ENCODE measurements at regions not wholly inside any gene's neighbourhood (a gene's known extent, or its start where the extent isn't known, plus 50 kb on each side); places are given as distances from the start of the nearest gene placed in this dataset.

- WGBS (ENCODE audit: extremely low coverage, insufficient read length, low lambda C conversion rate) = no CpG with 5 or more reads among the region's 4 CpGs
- Mint-ChIP-seq H3K9me3 (no peaks in the 10 kb centered on the region), H3K27ac (no peak overlapping the region), H3K36me3 (ENCODE audit: insufficient read depth in 1 of 3, low read depth in 3 of 3) (no peaks in the 10 kb centered on the region), H3K27me3 (ENCODE audit: low read depth) (peaks cover 2% of the 10 kb centered on the region; the same call in 1 of the 2 replicates), H3K4me3 (no peak overlapping the region), H3K4me1 (peaks cover 7 to 8% of the 10 kb centered on the region in 2 experiments; a peak in 3 of 4 replicates)
- Histone ChIP-seq H2BK5ac (ENCODE audit: insufficient read length, low read length) (no peak overlapping the region), H3K79me2 (ENCODE audit: insufficient read depth, low read length) (no peaks in the 10 kb centered on the region), H3K18ac (ENCODE audit: insufficient read length, low read depth, low read length) (no peak overlapping the region), H3K23me2 (ENCODE audit: insufficient read length, low read depth, low read length, poor library complexity, severe bottlenecking) (no peaks in the 10 kb centered on the region), H3K79me1 (ENCODE audit: insufficient read depth, low read depth, low read length, poor library complexity, severe bottlenecking) (no peaks in the 10 kb centered on the region), H3K9ac (ENCODE audit: extremely low read depth, insufficient read length, low read length) (no peak overlapping the region), H2BK12ac (ENCODE audit: insufficient read length, low read depth, low read length) (no peak overlapping the region), H3K4me2 (ENCODE audit: insufficient read depth, insufficient read length, low read length) (no peak overlapping the region), H3K27ac (ENCODE audit: insufficient read length, low read depth, low read length) (no peak overlapping the region), H2AFZ (ENCODE audit: low read length) (no peak overlapping the region), H4K8ac (replicated peaks; ENCODE audit: insufficient read length, low read depth, low read length) (no peak overlapping the region), H3K14ac (ENCODE audit: insufficient read depth, low read length) (no peak overlapping the region), H2BK20ac (ENCODE audit: low read depth, low read length, poor library complexity, severe bottlenecking) (no peak overlapping the region), H3K23ac (ENCODE audit: insufficient read length, low read depth, low read length) (no peak overlapping the region), H2AK5ac (ENCODE audit: insufficient read length, low read length) (no peak overlapping the region), H4K20me1 (ENCODE audit: control insufficient read depth, insufficient read depth, insufficient read length) (no peaks in the 10 kb centered on the region), H4K91ac (ENCODE audit: insufficient read length, low read depth, low read length) (no peak overlapping the region), H2BK120ac (ENCODE audit: low read depth, low read length, poor library complexity, severe bottlenecking) (no peak overlapping the region), H2BK15ac (ENCODE audit: low read depth, low read length) (no peak overlapping the region), H3K4me1 (ENCODE audit: insufficient read depth, low read length) (no peaks in the 10 kb centered on the region), H3T11ph (ENCODE audit: low read length) (no peak overlapping the region), H3K4ac (ENCODE audit: low read depth, low read length) (no peak overlapping the region), H3K27me3 (ENCODE audit: insufficient read depth, low read length) (no peaks in the 10 kb centered on the region), H3K56ac (ENCODE audit: insufficient read length, low read depth, low read length) (no peak overlapping the region), H3K9me3 (ENCODE audit: control insufficient read depth, low read depth, low read length) (no peaks in the 10 kb centered on the region), H4K5ac (ENCODE audit: insufficient read length, low read depth, low read length) (no peak overlapping the region)
- TF ChIP-seq CTCF (conservative IDR thresholded peaks at IDR 0.05) = no peak
- no peak for DNase-seq
Observed at GRCh38 chr21:39054066-39054465, 129.2 kb downstream of the PSMG1 start.
